ENCODE measurements at regions not wholly inside any gene's neighbourhood (a gene's known extent, or its start where the extent isn't known, plus 50 kb on each side); places are given as distances from the start of the nearest gene placed in this dataset.

DNA sequence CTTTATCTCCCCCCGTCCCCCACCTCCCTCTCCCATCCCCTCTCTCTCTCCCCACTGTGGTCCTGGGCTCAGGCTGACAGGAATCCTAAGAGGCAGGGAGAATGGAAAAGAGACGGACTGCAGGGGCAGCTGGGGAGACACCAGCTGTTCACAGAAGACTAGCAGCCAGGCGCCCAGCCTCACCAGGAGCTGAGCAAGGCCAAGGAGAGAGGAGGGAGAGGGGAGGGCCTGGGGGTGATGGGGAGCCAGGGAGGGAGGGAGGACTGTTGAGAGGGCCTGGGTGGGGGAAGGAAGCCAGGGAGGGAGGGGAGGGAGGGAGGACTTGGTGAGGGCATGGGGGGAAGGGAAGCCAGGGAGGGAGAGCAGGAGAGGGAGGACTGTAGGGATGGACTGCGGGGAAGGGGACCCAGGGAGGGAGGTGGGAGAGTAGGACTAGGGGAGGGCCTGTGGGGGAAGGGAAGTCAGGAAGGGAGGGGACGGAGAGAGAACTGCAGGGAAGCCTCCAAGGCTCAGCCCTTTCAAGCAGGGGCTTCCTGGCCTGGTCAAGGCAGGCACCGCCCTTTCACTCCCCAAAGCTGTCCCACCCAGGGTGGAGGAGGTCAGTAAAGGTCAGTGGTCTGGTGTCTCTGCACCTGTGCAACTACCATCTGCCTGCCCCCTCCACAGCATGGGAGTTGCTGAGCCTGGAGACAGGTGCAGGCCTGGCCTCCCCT, 517.7 kb upstream of the MYT1L start:
- DNase-seq (ENCODE audit: low read depth): no peak

DNA sequence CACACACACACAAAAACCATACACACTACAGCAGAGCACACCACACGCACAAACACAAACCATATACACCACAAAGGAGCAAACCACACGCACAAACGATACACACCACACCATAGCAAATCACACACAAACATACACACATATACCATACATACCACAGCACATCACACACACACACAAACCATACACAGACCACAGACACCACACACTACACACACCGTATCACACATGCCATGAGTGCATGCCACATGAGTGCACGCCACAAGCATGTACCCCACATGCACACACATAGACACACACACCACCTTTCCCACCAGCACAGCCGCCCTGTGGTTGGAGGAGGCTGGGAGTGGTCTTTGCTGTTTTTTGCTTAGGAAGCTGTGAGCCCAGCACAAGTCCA, 517.1 kb upstream of the MYT1L start:
- DNase-seq (ENCODE audit: low read depth): no peak

DNA sequence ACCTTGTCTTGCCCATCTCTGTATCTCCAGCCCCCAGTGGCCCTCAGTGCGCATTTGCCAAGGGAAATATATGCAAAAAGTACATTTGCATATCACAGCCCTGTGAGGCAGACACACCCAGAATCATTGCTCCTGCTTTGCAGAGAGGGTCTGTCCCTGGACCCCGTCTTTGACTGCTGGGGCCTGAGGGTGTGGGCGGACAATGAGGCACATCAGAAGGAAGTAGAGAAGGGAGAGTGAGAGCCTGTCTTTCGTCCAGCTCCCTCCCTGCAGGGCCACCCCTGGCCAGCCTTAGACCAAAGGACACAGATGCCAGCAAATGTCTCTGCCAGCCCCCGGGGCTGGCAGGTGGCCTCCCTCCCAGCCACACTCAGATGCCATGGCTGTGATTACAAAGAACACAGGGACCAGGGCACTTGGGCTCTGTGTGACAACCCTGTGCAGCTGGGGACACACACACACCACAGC, 516.2 kb upstream of the MYT1L start:
- no peak for DNase-seq (ENCODE audit: low read depth)

DNA sequence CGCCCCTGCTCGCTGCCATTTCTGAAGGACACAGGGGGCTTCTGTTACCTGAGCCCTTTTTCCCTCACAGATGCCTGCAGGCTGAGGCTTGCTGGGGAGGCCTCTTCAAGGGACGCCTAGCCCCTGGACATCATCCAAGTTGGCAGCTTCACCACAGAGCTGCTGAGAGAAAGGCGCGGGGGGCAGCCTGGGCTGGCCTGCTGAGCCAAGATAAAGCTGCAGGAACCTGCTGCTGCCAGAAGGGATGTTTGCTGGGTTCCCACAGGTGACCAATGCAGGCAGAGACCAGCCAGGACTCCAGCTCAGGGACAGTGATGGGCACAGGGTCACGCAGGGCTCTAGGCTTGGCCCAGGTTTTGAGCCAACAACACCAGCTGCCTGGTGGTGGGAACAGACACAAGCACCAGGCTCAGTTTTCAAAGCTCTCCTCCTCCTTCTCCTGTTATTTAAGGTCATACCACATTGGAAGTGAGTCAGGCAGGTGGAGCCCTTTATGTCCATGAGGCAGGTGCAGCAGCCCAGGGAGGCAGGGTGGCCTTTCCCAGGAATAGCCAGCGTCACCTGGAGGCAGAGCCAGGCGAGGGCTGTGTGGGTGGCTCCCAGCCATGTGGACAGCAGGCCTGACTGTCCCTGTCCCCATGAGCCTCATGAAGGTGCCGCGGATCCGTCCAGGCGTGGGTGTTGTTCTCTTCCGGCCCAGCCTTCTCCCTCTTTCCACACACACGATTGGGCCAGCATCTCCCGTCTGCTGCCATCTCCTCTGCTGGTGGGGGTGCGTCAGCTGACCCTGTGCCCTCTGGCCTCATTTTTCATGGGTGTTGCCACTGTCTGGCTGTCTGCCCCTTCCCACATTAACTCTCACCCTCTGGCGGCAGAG, 515.5 kb upstream of the MYT1L start:
- no peak for DNase-seq (ENCODE audit: low read depth)

DNA sequence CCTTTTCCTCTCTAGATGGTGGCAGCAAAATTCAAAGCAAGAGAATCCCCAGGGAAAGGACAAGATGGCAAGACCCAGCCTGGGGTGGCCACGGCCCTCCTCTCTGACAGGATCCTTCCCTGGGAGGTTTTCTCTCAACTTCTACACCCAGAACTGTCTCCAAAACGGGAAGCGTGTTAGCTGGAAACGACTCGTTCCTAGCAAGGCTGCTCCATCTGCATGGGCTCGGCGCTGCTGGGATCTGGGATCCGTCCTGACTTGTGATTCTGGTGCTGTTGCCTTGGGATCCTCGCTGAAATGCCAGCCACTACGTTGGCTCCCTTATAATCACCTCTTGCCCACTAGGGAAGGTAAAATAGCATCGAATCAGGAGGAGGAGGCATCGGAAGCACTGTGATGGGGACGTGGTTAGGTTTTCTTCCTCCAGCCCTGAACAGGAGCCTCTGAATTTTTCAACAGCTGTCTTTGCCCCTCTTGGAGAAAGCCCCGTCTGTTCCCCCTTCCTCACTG, 514.8 kb upstream of the MYT1L start:
- DNase-seq (ENCODE audit: low read depth): no peak

DNA sequence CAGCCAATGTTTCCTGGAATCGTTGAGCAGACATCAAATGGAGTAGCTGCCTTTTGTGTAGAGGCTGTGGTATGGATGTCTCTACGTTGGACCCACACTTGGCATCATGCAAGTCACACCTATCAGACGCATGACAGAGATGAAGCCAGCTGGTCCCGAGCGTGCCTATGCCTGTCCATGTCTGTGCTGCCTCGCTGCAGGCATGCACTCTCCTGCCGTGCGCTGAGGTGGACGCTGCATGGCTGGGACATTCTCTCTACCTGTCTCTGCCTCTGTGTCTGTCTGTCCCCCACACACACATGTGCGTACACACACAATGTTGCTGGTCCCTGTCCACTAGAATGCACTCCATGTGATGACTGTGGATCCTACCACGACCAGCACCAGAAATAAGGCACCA, 514.2 kb upstream of the MYT1L start:
- no peak for DNase-seq (ENCODE audit: low read depth)

DNA sequence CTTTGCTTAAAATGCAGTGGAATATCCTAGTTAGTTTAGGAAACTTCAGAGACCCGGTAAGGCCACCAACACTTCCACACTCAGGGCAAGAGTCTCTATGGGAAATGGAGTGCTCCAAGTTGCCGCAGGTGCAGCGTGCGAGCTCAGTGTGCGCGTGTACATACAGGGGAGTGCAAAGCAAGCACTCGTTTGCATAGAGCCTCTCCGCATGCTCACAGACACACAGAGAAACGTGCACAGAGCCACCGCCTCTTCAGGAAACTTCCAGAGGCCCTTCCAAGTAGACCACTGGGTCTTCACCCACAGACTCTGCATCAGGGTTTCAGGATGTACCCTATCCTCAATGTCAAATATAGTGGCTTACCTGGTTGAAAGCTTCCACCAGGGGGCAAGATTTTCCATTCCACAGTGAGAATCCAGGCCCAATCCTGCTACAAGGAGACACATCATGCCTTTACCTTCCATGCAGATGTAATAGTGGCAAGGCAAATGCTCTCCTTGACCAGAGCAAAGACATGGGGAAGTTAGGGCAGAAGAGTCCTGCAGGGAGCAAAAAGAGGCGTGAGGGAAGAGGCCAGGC, 513.0 kb upstream of the MYT1L start:
- no peak for DNase-seq (ENCODE audit: low read depth)

DNA sequence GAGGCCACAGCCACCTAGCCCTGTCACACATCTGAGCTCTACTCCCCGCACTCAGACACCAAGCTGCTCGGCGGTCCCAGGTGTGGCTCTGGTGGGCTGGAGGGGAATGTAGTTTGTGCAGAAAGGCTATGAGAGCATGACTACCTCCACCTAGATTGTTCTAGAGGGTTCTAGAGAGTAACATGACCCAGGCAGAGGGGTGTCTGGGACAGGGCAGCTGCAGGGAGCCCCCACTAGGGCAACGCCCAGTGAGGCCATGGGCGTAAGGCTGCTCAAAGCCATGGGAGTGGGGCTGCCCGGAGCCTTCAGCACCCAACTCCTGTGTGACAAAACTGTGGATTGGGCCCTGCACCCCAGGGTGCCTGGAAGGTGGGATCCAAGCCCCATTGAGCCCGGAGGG, 511.4 kb upstream of the MYT1L start:
- no peak for DNase-seq (ENCODE audit: low read depth)

DNA sequence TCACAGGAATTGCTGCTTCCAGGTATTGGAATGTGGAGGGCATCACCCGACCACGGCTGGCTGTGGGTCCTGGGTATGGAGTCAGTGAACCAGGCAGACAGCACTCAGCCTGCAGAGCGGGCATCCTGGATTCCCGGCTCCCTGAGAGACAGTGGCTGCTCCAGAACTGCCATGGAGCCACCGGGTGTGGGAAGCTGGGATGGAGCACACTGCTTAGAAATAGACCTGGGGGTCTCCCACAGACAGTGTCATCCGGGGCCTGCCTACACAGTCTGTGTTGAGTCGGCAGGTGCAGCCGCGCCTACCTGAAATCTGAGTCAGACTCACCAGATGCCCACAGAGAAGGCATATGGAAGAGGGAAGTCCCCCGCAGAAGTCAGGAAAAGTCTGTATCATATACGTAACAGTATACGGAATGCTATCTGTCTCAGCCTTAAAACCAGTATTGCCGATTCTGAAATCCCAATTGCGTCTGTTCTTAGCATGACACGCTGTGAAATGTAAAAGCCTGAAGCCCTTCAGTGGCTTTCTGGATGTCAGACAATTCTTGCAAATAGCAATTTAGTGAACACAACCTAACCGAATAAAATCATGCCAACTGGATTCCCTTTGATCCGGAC, 509.7 kb upstream of the MYT1L start:
- no peak for DNase-seq (ENCODE audit: low read depth)

DNA sequence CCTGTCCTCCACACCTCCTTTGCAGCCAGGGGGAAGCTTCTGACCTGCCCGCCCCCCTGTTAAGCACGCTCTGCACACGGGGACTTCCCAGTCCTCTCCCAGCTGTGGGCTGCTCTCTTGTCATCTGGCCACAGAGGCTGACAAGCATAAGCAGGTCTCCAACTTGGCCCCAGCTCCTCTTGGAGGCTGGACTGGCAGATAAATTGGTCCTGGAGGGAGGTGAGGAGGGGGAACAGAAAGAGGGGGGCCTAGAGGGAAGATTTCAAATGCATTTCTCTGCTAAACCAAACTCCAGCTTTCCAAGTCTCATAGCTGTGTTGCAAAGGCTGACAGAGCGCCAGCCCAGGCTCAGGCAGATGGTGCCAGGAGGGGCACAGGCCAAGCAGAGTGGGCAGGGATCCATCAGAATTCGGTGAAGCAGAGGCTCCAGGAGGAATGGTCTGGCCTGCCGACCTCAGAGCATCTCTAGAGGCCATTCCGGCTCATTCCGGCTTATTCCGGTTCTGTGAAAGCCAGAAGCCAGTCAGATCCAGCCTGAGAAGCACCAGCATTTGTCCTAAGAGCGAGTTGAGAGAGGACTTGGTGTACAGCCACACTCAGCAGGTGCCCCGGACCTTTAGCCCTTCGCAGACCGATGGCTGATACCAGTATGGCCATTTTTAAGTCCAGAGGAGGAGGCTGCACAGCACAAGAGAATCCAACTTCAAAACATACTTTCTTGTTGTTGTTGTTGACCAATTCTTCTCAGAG, 508.9 kb upstream of the MYT1L start:
- no peak for DNase-seq (ENCODE audit: low read depth)

DNA sequence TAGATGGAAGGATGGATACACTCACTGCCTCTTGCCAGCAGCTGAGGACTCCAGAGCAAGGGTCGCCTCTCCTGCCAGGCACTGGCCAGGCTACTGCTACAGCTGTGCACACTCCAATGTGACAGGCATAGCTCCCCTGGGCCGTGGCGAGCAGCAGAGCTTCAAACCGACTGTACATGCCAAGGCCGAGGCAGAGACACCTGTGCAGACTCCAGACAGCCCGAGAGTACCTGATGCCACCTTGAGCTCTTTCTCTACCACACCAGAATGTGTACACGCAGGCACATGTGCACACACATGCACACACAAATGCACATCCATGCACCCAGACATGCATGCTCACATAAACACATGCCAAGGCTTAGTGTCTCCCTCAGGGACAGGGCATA, 508.3 kb upstream of the MYT1L start:
- no peak for DNase-seq (ENCODE audit: low read depth)

DNA sequence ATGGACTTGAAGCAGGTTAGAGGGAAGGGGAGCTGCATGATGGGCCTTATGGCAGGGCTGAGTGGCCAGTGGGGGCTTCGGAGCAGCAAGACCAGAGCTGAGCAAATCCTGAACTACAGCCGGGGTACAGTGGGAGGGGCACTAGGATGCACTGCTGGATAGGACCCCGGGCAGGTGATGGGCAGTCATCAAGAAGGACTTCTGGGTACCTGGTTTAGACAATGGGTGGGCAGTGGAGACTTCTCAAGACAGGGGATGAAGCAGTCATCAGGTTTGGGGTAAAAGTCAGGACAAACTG, 507.4 kb upstream of the MYT1L start:
- no peak for DNase-seq (ENCODE audit: low read depth)

DNA sequence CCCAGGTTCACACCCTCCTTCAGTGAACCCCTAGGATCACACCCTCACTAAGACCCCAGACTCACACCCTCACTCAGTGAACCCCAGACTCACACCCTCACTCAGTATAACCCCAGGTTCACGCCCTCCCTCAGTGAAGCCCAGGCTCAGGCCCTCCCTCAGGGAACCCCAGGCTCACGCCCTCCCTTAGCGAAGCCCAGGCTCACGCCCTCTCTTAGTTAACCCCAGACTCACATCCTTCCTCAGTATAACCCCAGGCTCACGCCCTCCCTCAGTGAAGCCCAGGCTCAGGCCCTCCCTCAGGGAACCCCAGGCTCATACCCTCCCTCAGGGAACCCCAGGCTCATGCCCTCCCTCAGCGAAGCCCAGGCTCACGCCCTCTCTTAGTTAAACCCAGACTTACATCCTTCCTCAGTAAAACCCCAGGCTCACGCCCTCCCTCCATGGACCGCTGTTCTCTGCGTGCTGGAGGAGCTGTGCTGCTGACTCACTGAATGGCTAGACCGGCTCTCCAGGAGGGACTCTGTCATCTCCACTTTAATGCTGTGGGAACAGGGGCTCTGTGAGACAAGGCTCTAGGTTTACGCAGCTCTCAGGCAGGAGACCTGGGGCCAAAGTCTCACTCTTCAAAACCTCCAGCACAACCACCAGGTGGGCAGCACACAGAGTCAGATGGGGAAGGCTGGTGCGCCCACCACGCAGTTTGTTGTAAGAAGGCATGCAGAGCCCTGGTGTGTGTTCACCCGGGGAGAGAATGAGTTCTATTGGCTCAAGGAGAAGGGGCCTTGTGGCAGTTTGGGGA, 506.9 kb upstream of the MYT1L start:
- DNase-seq (ENCODE audit: low read depth): no peak

DNA sequence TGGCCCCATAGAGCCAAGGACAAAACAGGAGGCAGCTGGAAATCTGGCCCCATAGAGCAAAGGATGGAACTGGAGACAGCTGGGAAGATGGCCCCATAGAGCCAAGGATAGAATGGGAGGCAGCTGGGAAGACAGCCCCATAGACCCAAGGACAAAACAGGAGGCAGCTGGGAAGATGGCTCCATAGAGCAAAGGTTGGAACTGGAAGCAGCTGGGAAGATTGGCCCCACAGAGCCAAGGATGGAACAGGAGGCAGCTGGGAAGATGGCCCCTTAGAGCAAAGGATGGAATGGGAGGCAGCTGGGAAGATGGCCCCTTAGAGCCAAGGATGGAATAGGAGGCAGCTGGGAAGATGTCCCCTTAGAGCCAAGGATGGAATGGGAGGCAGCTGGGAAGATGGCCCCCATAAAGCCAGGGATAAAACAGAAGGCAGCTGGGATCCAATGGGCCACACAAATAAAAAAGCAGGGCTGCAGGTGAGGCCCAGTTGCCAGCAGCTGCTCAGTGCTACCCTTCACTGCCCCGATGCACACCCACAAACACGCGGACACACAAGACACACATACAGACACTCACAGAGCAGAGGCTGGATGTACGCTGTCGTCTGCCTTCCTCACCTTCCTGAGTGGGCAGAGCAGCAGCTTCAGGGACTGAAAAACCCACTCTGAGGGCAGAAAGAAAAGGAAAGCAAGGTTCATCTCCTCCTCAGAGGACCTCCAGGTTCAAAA, 505.4 kb upstream of the MYT1L start:
- DNase-seq (ENCODE audit: low read depth): no peak

DNA sequence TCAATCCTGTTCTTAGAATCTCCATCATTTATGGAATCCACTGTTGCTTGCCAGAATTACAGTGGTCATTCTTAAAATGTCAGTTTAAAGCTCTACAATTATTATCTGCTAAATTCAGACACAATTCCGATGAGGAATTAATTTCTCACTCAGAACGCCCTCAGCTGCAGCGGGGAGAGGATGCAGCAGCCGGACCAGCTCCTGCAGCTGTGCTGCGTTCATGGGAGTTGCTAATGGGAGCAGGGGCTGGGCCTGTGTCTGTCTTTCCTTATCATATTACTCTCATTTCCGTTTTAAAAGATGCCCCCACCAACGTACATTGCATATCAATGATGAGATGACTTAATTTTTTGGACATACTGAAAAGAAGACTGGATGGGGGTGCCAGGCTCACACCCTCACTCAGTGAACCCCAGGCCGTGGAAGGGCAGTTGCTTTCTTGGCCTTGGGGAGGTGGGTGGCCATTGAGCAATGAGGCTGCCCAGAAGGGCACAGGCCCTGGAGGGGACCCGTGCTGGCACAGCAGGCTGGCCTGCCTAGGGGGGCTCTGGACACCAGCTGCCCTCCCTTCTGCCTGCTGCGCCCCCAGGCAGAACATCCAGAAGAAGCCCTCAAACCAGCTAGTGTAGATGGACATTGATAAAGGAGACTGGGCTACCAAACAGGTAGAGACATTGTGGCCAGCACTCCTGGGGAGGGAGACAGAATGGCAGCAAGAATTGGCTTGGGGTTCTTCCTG, 503.6 kb upstream of the MYT1L start:
- DNase-seq (ENCODE audit: low read depth): no peak

DNA sequence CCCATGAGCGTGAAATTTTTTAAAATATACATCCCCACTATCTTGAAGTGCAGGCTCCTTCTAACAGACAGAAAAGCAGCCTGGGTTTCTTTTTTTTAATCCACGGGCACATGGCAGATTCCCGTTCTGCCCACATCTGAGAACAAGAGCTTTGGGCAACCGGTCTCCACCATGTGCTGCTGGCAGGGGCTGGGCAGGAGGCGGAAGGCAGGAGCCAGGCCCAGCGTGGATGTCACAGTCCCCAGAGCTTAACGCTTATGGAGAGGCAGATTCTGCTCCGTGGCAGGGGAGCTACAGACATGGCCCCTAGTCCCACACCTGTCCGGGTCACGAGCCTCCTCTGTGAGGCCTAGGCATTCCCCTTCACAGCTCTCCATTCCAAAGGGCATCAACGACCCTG, 503.0 kb upstream of the MYT1L start:
- no peak for DNase-seq (ENCODE audit: low read depth)

DNA sequence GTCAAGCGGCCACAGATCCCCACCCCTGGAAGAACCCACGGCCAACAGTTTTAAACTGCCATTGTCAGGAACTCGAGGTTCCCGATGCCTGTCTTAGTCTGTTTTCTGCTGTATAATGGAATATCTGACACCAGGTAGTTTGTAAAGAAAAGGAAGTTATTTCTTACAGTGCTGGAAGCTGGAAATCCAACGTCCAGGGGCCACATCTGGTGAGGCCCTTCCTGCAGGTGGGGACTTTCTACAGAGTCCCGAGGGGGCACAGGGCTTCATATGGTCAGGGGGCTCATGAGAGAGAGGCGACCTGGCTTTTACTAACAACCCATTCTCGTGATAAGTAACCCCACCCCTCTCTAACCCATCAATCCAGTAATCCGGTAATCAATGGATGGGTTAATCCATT, 501.6 kb upstream of the MYT1L start:
- no peak for DNase-seq (ENCODE audit: low read depth)

DNA sequence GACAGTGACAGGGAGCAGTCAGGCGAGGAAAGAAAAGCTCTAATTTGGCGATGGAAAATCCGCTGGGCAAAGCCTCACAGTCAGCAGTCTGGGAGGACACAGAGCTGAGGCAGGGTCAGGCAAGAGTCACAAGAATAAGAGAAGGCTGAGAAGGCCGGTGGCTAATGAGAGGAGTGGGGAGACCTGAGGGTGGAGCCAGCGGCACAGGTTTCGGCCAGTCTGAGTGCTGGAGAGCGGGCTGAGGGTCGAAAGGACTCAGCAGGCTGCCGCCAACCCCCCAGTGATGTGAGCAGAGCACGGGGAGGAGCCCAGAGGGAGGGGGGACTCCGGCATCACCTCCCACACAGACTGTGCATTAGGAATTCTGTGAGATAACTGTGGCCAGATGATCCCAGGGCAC, 500.6 kb upstream of the MYT1L start:
- no peak for DNase-seq (ENCODE audit: low read depth)

DNA sequence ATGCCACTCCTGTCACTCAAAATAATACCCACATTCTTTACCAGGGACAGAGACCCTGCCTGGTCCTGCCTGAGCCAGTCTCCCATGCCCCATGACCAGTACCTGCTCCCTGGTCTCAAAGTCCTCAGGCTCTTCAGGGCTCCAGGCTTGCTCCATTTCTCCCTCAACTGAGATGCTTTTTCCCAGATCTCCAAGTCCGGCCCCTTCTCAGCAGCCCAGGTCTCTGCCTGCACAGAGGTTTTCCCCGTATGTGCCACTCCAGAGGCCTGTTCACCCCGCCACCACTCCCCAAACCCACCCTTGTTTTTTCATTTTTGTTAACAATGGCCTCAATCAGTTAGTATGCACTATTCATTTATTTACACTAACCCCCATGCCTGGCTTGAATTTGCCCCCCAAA, 499.5 kb upstream of the MYT1L start:
- DNase-seq (ENCODE audit: low read depth): no peak
